Hindlimb muscle (tissue), 1 donor: ENCODE measurements at regions not wholly inside any gene's neighbourhood (a gene's known extent, or its start where the extent isn't known, plus 50 kb on each side); places are given as distances from the start of the nearest gene placed in this dataset.
"Not testable (repeated sequence)": the region's sequence is repeated elsewhere in the genome, so short reads cannot be mapped to it uniquely, and the experiment has no call there.

Source experiments
- DNase-seq: peaks from one replicate; pipeline ENCODE4 v3.0.0-alpha.2; 2013

- no peak for DNase-seq
Observed at GRCh38 chr1:215287362-215287761, 204.8 kb downstream of the KCNK2 start.

DNA sequence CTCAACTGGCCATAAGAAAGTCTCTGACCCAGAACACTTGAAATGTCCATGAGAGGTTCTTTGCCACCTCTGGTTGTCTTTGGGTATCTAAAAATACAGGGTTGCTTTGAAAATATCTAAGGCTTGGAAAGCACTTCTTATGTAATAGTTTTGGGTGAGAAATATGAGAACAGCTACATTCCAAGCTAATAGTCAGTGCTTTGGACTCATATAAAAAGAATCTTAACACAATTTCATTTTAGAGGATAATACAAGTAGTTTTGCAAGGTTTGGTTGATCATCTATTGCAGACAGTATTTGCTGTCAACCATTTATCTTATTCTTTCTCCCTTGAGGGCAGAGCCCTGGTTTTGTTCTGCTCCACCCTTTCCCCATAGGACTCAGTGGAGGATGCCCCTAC, 207.5 kb downstream of the KCNK2 start:
- DNase-seq, result no peak

DNA sequence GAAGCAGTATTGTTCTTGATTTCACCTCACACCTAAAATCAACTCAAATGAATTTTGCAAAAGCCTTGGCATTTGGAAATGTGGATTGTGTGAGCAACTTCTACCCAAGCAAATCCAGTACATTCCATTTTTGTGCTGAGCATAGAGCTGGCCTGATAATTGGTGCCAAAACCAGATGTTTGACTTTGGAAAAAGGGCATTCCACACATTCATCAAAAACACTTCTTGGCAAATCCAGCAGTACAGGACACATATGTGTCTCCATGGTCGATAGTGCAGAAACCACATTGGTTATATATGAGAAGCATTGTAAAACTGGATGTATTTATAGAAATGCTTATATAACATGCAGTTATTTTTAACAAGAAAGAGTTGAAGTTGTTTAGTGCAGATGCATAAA, 210.4 kb downstream of the KCNK2 start:
- DNase-seq, result no peak

- no peak for DNase-seq
Observed at GRCh38 chr1:215306426-215306825, 223.9 kb downstream of the KCNK2 start.

DNA sequence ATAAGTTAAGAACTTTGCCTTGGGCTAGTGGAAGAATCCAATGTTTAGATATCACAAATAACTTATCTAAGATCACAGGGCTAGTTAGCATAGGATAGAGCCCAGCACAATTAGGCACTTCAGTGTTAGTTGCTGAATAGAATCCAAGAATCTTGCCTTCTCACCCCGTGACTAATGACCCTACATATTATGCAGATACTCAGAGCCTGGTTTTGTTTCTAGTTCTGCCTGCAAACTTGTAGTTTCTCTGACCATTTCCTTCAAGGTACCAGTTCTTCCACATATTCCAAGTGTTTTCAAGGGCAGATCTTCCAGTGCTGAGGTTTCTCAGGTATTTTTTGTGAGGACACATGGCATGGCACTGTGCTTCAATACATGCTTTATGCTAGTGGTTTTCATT, 239.3 kb downstream of the KCNK2 start:
- no peak for DNase-seq

- DNase-seq, result not testable (repeated sequence)
Observed at GRCh38 chr1:215323992-215324391, 241.5 kb downstream of the KCNK2 start.

GRCh38 chr1:215330426-215330825, 236.7 kb upstream of the KCTD3 start:
- DNase-seq, result no peak

DNA sequence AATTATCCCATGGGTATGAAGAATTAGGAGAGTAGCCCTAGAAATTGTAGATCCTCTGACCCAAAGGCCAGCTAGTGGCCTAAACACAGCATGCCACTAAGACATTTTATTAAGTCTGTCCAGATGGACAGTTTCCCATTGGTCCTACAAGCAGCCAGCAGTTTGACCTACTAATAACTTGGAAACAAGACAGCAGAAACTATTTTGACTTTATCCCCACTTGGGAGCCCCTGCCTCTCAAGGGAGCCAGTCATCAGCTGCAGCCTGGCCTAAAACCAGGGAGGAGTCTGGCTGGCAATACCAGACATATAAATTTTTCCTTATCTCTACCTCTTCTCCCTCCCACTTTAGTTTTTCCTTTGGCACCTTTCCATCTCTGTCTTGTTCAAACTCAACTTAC, 222.6 kb upstream of the KCTD3 start:
- no peak for DNase-seq

DNA sequence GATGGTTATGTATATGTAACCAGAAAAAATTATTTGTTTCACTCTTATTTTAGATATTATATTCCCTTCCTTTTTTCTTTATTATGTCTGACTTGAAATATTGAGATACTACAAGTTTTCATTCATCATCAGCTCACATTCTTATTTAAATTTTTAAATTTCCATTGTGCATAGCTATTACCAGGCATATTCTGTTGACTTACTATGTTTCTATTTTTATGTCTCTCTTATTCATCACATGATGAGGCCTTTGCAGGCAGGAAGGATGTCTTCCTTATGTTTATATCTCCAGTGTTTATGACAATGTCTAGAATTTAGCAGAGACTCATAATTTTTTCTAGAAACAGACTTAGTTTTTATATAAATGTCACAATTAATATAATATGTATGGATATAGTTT, 221.9 kb upstream of the KCTD3 start:
- DNase-seq, result no peak

- DNase-seq, result peak; percentile 4
Observed at GRCh38 chr1:215345766-215346165, 221.3 kb upstream of the KCTD3 start.

GRCh38 chr1:215357901-215358300, 209.2 kb upstream of the KCTD3 start:
- no peak for DNase-seq

DNA sequence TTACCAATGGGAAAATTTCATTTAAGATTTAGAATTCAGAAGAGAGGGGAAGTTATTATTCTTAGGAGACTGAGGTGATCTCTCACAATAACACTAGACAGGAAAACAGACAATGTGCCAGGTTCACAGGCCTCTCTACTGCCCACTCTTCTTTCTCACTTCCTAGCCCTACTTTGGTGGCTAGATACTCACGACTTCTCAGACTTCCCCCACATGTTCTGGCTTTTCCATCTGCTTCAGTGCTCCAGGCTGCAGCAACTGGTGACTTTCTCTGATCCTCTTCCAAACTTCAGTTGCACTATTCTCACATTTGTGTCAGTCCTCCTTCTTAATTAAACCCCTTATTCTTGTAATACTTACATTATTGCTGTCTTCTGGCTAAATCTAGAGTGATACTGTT, 208.7 kb upstream of the KCTD3 start:
- DNase-seq, result no peak

GRCh38 chr1:215360031-215360430, 207.1 kb upstream of the KCTD3 start:
- DNase-seq, result no peak

GRCh38 chr1:215360758-215361157, 206.3 kb upstream of the KCTD3 start:
- no peak for DNase-seq

DNA sequence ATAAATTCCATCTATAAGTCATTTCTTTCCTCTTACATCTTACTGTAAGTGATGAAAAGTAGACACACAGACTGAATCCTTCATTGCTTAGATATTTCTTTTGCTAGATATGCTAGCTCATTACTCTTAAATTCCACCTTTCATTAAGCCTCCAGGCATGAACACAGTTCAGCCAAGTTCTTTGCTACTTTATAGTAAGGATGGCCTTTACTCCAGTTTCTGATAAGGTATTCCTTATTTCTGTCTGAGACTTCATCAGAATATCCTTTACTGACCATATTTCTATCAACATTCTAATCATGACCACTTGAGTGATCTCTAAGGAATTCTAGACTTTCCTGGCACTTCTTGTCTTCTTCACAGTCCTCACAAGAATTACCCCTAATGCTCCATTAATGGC, 191.7 kb upstream of the KCTD3 start:
- no peak for DNase-seq

DNA sequence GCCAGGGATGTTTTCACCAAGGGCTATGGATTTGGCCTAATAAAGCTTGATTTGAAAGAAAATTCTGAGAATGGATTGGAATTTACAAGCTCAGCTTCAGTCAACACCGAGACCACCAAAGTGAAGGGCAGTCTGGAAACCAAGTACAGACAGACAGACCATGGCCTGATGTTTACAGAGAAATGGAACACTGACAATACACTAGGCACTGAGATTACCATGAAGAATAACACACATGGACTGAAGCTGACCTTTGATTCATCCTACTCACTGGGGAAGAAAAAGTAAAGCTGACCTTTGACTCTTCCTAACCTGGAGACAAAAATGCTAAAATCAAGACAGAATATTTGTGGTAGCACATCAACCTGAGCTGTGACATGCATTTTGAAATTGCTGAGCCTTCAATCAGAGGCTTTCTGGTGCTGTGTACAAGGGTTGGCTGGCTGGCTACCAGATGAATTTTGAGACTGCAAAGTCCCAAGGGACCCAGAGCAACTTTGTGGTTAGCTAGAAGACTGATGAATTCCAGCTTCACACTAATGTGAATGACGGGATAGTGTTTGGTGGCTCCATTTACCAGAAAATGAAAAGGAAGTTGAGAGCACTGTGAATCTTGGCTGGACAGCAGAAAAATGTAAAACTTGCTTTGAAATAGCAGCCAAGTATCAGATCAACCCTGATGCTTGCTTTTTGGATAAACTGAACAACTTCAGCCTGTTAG, 190.4 kb upstream of the KCTD3 start:
- DNase-seq, result no peak

GRCh38 chr1:215377746-215378145, 189.4 kb upstream of the KCTD3 start:
- no peak for DNase-seq

GRCh38 chr1:215380566-215380965, 186.5 kb upstream of the KCTD3 start:
- DNase-seq, result no peak

GRCh38 chr1:215393476-215393875, 173.6 kb upstream of the KCTD3 start:
- DNase-seq, result no peak

GRCh38 chr1:215394084-215394991, 172.8 kb upstream of the KCTD3 start:
- no peak for DNase-seq

DNA sequence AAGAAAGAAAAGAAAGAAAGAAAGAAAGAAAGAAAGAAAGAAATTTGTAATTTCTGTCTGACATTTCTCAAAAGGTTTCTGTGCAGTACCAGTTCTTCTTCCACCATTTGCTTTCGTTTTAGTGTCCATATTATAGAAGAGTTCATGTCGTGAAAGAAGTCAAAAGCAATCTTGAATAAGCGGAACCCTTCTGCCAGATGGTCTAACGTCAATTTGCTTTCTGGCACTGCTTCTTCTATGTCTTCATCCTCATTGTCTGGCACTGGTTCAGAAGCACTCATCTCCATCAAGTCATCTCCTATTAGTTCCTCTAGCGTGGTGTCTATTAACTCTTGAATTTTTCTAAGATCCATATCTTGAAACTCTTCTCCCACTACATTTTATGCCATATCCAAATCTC, 170.0 kb upstream of the KCTD3 start:
- no peak for DNase-seq

GRCh38 chr1:215397843-215398242, 169.3 kb upstream of the KCTD3 start:
- no peak for DNase-seq

GRCh38 chr1:215399787-215400186, 167.3 kb upstream of the KCTD3 start:
- DNase-seq, result no peak

DNA sequence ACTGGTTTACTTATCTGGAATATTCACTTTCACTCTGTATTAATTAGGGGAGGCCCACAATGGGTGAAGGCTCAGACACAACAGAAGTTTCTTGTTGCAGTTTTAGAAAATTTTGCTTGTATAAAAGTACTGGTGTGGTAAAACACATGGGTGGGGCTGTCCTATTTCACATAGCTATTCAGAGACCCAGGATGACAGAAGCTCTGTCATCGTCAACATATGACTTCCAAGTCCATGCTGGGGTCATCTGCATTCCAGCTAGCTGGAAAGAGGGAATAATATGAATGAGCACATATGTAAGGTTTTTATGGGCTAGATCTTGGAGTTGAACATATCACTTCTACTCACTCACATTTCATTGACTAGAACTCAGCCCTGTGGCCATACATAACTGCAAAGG, 166.4 kb upstream of the KCTD3 start:
- no peak for DNase-seq
